Fibroblast of lung (primary cell): ENCODE measurements at regions not wholly inside any gene's neighbourhood (a gene's known extent, or its start where the extent isn't known, plus 50 kb on each side); places are given as distances from the start of the nearest gene placed in this dataset.

Experiments used
- CTCF ChIP-seq, 2 donors: IDR thresholded peaks in 1 of 2; conservative IDR thresholded peaks in 1 of 2; 1 replicate in 1 of 2; 2 replicates in 1 of 2; pipeline ENCODE4 v1.5.1; 2011 to 2012; ENCODE audit warnings: low read length in 2 of 2, control low read depth in 1 of 2, inconsistent platforms in 1 of 2, low read depth in 1 of 2, mild to moderate bottlenecking in 1 of 2
- EZH2 ChIP-seq: IDR thresholded peaks from 2 replicates; pipeline ENCODE4 v1.5.1; 2012; ENCODE audit warnings: low read length, control low read depth, mild to moderate bottlenecking; ENCODE audit errors: missing control alignments

DNA sequence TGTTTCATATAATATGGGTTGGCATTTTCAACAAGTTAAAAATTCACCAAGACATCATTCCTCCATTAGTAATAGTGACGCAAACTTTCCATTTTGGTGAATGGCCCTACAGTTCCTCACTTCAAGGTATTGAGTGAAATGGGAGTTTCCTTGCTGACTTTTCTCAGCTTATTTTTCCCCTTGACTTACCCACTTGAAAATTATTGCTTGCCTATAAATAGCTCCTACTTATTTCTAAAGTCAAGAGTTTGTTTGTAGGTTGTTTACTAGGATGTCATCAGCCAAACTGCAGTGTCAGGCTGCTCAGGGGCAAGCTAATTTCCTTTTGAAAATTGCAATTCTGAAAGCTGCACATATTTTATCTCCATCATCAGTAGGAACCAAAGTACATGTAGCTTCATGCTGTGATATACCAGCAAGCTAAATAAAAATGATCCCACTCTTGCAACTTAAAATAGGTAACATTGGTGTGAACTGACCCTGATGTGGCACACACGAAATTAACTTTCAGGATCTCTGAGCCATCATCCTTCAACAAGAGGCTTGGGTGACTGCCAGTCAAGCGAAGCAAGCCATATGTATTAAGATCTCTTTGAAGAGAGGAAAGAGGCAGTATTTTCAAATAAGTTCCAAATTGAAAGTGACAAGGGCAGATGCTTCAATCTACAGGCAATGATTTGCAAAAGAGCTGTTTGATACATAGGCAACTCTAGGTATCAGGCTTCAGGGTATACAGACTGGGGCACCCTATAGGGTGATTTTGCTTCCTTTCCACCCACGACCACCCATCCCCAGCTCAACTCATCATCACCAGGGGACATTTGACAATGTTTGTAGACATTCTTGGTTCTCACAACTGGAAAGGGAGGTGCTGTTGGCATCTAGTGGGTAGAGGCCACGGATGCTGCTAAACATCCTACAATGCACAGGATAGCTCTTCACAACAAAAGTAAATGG, 66.8 kb upstream of the RASGRP1 start:
- no peak for TF ChIP-seq CTCF (conservative IDR thresholded peaks at IDR 0.05 in 1 of 2, IDR thresholded peaks at IDR 0.05 in 1 of 2; ENCODE audit: low read depth in 1 of 2, low read length in 2 of 2)
- TF ChIP-seq EZH2, result no peak
